Mesothelial cell of epicardium (in vitro differentiated cells): ENCODE measurements at regions not wholly inside any gene's neighbourhood (a gene's known extent, or its start where the extent isn't known, plus 50 kb on each side); places are given as distances from the start of the nearest gene placed in this dataset.

Experiments
- DNase-seq, 2 experiments: peaks; one replicate each; pipeline ENCODE4 v3.0.0; 2021; ENCODE audit warnings: low spot score in 2 of 2; ENCODE audit not compliant: unreplicated experiment in 2 of 2
- H3K27ac Mint-ChIP-seq: 2 replicates; pipeline ENCODE4 v1.8.0; 2021; ENCODE audit warnings: mixed read lengths
- H3K27me3 Mint-ChIP-seq: 2 replicates; pipeline ENCODE4 v1.8.0; 2021; ENCODE audit warnings: low read depth, mixed read lengths
- H3K36me3 Mint-ChIP-seq: 2 replicates; pipeline ENCODE4 v1.8.0; 2021; ENCODE audit warnings: mixed read lengths
- H3K4me1 Mint-ChIP-seq: 2 replicates; pipeline ENCODE4 v1.8.0; 2021; ENCODE audit warnings: mixed read lengths
- H3K4me3 Mint-ChIP-seq: 2 replicates; pipeline ENCODE4 v1.8.0; 2021; ENCODE audit warnings: mild to moderate bottlenecking, moderate library complexity, mixed read lengths
- H3K9me3 Mint-ChIP-seq: 2 replicates; pipeline ENCODE4 v1.8.0; 2021; ENCODE audit warnings: mixed read lengths
- TF ChIP-seq, protein P1 (sequence below): fragments of 200-600 bp; sonication (generic); IDR thresholded peaks from one replicate; pipeline ENCODE4 v1.5.0; 2021; ENCODE audit warnings: antibody characterized with exemption; ENCODE audit not compliant: unreplicated experiment

DNA sequence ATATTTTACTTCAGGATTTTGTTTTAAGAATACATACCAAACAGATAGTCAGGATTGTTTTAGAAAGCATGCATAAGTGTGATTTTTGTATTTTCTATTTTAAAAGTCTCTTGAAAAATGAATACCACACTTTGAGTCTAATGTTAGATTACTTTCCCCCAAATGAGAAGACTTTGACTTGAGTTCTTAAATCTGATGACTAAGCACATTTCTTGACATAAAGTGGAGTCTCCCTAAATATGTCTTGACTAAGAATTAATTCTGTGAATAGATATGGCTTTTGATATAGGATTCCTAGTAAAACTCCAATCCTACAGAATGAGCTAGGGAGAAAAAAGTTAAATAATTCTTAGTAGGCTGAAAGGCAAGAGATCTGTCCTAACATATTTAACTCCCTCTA lies 624.2 kb upstream of the SPRY2 start:
- H3K27ac Mint-ChIP-seq: no peak overlapping the region
- peaks cover 2% of the 10 kb centered on the region for H3K36me3 Mint-ChIP-seq
- no peaks in the 10 kb centered on the region for H3K27me3 Mint-ChIP-seq
- peaks cover 8% of the 10 kb centered on the region for H3K9me3 Mint-ChIP-seq
- TF ChIP-seq, protein P1, sequence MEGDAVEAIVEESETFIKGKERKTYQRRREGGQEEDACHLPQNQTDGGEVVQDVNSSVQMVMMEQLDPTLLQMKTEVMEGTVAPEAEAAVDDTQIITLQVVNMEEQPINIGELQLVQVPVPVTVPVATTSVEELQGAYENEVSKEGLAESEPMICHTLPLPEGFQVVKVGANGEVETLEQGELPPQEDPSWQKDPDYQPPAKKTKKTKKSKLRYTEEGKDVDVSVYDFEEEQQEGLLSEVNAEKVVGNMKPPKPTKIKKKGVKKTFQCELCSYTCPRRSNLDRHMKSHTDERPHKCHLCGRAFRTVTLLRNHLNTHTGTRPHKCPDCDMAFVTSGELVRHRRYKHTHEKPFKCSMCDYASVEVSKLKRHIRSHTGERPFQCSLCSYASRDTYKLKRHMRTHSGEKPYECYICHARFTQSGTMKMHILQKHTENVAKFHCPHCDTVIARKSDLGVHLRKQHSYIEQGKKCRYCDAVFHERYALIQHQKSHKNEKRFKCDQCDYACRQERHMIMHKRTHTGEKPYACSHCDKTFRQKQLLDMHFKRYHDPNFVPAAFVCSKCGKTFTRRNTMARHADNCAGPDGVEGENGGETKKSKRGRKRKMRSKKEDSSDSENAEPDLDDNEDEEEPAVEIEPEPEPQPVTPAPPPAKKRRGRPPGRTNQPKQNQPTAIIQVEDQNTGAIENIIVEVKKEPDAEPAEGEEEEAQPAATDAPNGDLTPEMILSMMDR: no peak
- H3K4me3 Mint-ChIP-seq: no peak overlapping the region
- DNase-seq: no peak
- H3K4me1 Mint-ChIP-seq: peaks cover 15% of the 10 kb centered on the region

GRCh38 chr13:80962855-80963254 lies 621.9 kb upstream of the SPRY2 start:
- Mint-ChIP-seq H3K9me3 (peaks cover 8% of the 10 kb centered on the region), H3K4me3 (no peak overlapping the region), H3K27ac (no peak overlapping the region), H3K36me3 (peaks cover 2% of the 10 kb centered on the region), H3K4me1 (peaks cover 15% of the 10 kb centered on the region), H3K27me3 (no peaks in the 10 kb centered on the region)
- TF ChIP-seq, protein P1: no peak
- no peak for DNase-seq

GRCh38 chr13:80962173-80962572 lies 621.2 kb upstream of the SPRY2 start:
- H3K36me3 Mint-ChIP-seq: peaks cover 2% of the 10 kb centered on the region
- peak overlapping the region; percentile 31 for H3K27ac Mint-ChIP-seq
- no peak for DNase-seq
- H3K4me1 Mint-ChIP-seq: peaks cover 15% of the 10 kb centered on the region
- H3K4me3 Mint-ChIP-seq: no peak overlapping the region
- H3K27me3 Mint-ChIP-seq: no peaks in the 10 kb centered on the region
- H3K9me3 Mint-ChIP-seq: peaks cover 8% of the 10 kb centered on the region
- TF ChIP-seq, protein P1: no peak

GRCh38 chr13:80957019-80957655 lies 616.2 kb upstream of the SPRY2 start:
- H3K4me1 Mint-ChIP-seq: peaks cover 4% of the 10 kb centered on the region
- TF ChIP-seq, protein P1: no peak
- H3K36me3 Mint-ChIP-seq: peaks cover 4% of the 10 kb centered on the region

GRCh38 chr13:80955501-80955900 lies 614.6 kb upstream of the SPRY2 start:
- Mint-ChIP-seq H3K27me3 (no peaks in the 10 kb centered on the region), H3K4me3 (no peak overlapping the region), H3K36me3 (peaks cover 2% of the 10 kb centered on the region), H3K27ac (no peak overlapping the region), H3K4me1 (no peaks in the 10 kb centered on the region), H3K9me3 (peaks cover 4% of the 10 kb centered on the region)
- TF ChIP-seq, protein P1: no peak
- DNase-seq: no peak

More at GRCh38 chr13:80957019-80957655, 616.2 kb upstream of the SPRY2 start:
- no peak overlapping the region for H3K27ac Mint-ChIP-seq
- no peak for DNase-seq
- H3K4me3 Mint-ChIP-seq: no peak overlapping the region
- no peaks in the 10 kb centered on the region for H3K27me3 Mint-ChIP-seq
- peaks cover 12% of the 10 kb centered on the region for H3K9me3 Mint-ChIP-seq
